Nephron progenitor cell (in vitro differentiated cells): ENCODE measurements at regions not wholly inside any gene's neighbourhood (a gene's known extent, or its start where the extent isn't known, plus 50 kb on each side); places are given as distances from the start of the nearest gene placed in this dataset.

Source experiments
- DNase-seq: peaks from one replicate; pipeline ENCODE4 v3.0.0; 2021
- H3K27ac Mint-ChIP-seq: 2 replicates; pipeline ENCODE4 v1.8.0; 2021; ENCODE audit warnings: mild to moderate bottlenecking, moderate library complexity, mixed read lengths
- H3K27me3 Mint-ChIP-seq: 2 replicates; pipeline ENCODE4 v1.8.0; 2021; ENCODE audit warnings: mild to moderate bottlenecking, low read depth, mixed read lengths; ENCODE audit not compliant: poor library complexity
- H3K36me3 Mint-ChIP-seq: 2 replicates; pipeline ENCODE4 v1.8.0; 2021; ENCODE audit warnings: low read depth, mixed read lengths
- H3K4me1 Mint-ChIP-seq: 2 replicates; pipeline ENCODE4 v1.8.0; 2021; ENCODE audit warnings: mixed read lengths
- H3K4me3 Mint-ChIP-seq: 2 replicates; pipeline ENCODE4 v1.8.0; 2021; ENCODE audit warnings: mild to moderate bottlenecking, moderate library complexity, mixed read lengths
- H3K9me3 Mint-ChIP-seq: 2 replicates; pipeline ENCODE4 v1.8.0; 2021; ENCODE audit warnings: mild to moderate bottlenecking, moderate library complexity, mixed read lengths
- TF ChIP-seq, protein P1 (sequence below): fragments of 200-600 bp; sonication (generic); IDR thresholded peaks from 2 replicates; pipeline ENCODE4 v1.5.0; 2021; ENCODE audit warnings: antibody characterized with exemption

DNA sequence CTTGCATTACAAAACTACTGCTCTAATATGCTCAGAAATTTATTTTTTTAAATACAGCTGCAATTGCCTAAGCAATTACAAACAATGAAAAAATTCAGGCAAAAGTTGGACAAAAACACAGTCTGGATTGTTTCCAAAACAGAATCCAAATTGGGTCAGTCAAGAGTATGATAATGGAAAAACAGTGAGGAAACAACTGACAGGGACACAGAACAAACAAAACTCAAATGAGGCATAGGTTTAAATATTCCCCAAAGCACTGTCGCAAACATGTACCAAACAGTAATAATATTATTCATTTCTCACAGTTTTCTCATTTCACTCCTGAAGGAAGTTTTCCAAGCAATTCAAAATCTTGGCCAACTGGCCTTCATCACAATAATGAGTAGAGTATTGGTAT lies 386.6 kb downstream of the CENPC start:
- Mint-ChIP-seq H3K4me1 (peaks cover 11% of the 10 kb centered on the region), H3K27me3 (no peaks in the 10 kb centered on the region), H3K4me3 (no peak overlapping the region), H3K27ac (no peak overlapping the region), H3K9me3 (no peaks in the 10 kb centered on the region), H3K36me3 (no peaks in the 10 kb centered on the region)
- TF ChIP-seq, protein P1, sequence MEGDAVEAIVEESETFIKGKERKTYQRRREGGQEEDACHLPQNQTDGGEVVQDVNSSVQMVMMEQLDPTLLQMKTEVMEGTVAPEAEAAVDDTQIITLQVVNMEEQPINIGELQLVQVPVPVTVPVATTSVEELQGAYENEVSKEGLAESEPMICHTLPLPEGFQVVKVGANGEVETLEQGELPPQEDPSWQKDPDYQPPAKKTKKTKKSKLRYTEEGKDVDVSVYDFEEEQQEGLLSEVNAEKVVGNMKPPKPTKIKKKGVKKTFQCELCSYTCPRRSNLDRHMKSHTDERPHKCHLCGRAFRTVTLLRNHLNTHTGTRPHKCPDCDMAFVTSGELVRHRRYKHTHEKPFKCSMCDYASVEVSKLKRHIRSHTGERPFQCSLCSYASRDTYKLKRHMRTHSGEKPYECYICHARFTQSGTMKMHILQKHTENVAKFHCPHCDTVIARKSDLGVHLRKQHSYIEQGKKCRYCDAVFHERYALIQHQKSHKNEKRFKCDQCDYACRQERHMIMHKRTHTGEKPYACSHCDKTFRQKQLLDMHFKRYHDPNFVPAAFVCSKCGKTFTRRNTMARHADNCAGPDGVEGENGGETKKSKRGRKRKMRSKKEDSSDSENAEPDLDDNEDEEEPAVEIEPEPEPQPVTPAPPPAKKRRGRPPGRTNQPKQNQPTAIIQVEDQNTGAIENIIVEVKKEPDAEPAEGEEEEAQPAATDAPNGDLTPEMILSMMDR, result no peak
- no peak for DNase-seq

DNA sequence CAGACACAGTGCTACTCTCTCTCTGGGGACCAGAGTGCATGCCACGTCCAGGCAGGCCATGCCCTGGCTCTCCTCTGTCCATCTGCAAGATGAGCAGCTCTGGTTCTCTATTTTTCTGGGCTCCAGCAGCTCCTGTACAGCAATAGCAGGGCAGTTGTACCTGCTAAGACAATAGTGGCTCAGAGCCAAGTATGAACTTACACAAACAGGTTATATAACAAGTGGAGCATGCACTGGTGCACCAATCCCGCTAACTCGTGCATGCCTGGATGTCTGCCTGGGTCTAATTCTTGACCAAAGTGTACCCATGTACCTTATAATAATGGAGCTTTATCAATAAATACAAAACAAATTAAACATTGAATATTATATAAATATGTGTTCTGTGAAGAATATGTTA lies 392.3 kb downstream of the CENPC start:
- Mint-ChIP-seq H3K4me1 (peaks cover 12% of the 10 kb centered on the region), H3K27me3 (no peaks in the 10 kb centered on the region), H3K9me3 (no peaks in the 10 kb centered on the region), H3K36me3 (no peaks in the 10 kb centered on the region), H3K4me3 (no peak overlapping the region), H3K27ac (no peak overlapping the region)
- DNase-seq, result no peak
- TF ChIP-seq, protein P1, result no peak

- Mint-ChIP-seq H3K27me3 (no peaks in the 10 kb centered on the region), H3K4me1 (peaks cover 12% of the 10 kb centered on the region), H3K27ac (peak overlapping the region; percentile 47), H3K9me3 (no peaks in the 10 kb centered on the region), H3K4me3 (peak overlapping the region; percentile 7), H3K36me3 (no peaks in the 10 kb centered on the region)
- TF ChIP-seq, protein P1, result no peak
- DNase-seq, result peak; percentile 13
Measured at GRCh38 chr4:67151376-67152343, 393.6 kb downstream of the CENPC start.

DNA sequence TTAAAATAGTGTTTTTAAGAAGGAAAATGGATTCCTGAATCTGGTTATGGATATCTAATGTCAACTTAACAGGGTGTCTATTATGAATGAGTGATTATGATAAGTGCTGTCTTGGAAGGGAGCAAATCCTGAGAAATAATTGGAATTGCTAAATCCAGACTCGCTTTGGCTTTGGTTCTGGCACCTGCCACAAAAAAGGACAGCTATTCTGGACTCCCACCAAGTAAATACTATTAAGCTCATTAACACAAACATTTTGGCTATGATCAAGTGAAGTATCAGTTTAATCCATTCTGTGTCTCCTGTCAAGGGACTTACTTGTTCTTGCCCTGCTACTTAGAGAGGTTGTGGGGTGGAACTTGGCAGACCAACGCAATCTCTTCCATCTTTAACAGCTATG lies 403.7 kb downstream of the CENPC start:
- TF ChIP-seq, protein P1, result no peak
- Mint-ChIP-seq H3K4me1 (no peaks in the 10 kb centered on the region), H3K9me3 (no peaks in the 10 kb centered on the region), H3K36me3 (no peaks in the 10 kb centered on the region), H3K27me3 (no peaks in the 10 kb centered on the region), H3K27ac (no peak overlapping the region), H3K4me3 (no peak overlapping the region)
- no peak for DNase-seq

DNA sequence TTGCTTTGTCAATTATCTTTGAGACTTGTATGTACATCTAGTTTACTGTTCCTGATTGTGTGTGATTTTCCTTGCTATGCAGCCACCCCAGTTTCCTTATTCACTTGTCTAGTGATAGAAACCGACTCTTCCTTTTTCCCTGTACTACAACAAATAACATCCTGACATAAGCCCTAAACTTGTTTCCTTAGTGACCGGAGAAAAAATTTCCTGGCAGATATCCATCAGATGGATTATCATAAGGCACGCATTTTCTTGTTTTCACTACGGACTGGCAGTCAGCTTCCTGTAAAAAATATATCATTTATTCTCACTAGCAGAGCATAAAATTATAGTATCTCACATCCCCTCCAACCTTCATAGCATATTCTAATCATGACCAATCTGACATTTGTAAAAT lies 410.7 kb downstream of the CENPC start:
- Mint-ChIP-seq H3K27ac (no peak overlapping the region), H3K9me3 (no peaks in the 10 kb centered on the region)
- TF ChIP-seq, protein P1, result no peak

DNA sequence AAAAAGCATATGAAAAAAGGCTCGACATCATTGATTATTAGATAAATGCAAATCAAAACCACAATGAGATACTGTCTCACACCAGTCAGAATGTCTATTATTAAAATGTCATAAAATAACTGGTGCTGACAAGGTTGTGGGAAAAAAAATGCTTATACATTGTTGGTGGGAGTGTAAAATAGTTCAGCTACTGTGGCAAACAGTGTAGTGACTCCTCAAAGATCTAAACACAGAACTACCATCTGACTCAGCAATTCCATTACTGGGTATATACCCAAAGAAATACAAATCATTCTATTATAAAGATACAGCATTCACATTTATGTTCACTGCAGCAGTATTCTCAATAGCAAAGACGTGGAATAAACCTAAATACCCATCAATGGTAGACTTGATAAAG lies 412.1 kb downstream of the CENPC start:
- TF ChIP-seq, protein P1, result no peak
- Mint-ChIP-seq H3K27ac (no peak overlapping the region), H3K4me1 (no peaks in the 10 kb centered on the region), H3K27me3 (peaks cover 3% of the 10 kb centered on the region), H3K4me3 (no peak overlapping the region), H3K9me3 (no peaks in the 10 kb centered on the region), H3K36me3 (no peaks in the 10 kb centered on the region)
- no peak for DNase-seq

More for the DNA sequence above, 410.7 kb downstream of the CENPC start:
- no peak for DNase-seq
- Mint-ChIP-seq H3K36me3 (no peaks in the 10 kb centered on the region), H3K4me3 (no peak overlapping the region), H3K27me3 (no peaks in the 10 kb centered on the region), H3K4me1 (no peaks in the 10 kb centered on the region)
